Nephron progenitor cell (in vitro differentiated cells): ENCODE measurements at regions not wholly inside any gene's neighbourhood (a gene's known extent, or its start where the extent isn't known, plus 50 kb on each side); places are given as distances from the start of the nearest gene placed in this dataset.

Experiments used
- DNase-seq: peaks from one replicate; pipeline ENCODE4 v3.0.0; 2021
- H3K27ac Mint-ChIP-seq: 2 replicates; pipeline ENCODE4 v1.8.0; 2021; ENCODE audit warnings: mild to moderate bottlenecking, moderate library complexity, mixed read lengths
- H3K27me3 Mint-ChIP-seq: 2 replicates; pipeline ENCODE4 v1.8.0; 2021; ENCODE audit warnings: mild to moderate bottlenecking, low read depth, mixed read lengths; ENCODE audit not compliant: poor library complexity
- H3K36me3 Mint-ChIP-seq: 2 replicates; pipeline ENCODE4 v1.8.0; 2021; ENCODE audit warnings: low read depth, mixed read lengths
- H3K4me1 Mint-ChIP-seq: 2 replicates; pipeline ENCODE4 v1.8.0; 2021; ENCODE audit warnings: mixed read lengths
- H3K4me3 Mint-ChIP-seq: 2 replicates; pipeline ENCODE4 v1.8.0; 2021; ENCODE audit warnings: mild to moderate bottlenecking, moderate library complexity, mixed read lengths
- H3K9me3 Mint-ChIP-seq: 2 replicates; pipeline ENCODE4 v1.8.0; 2021; ENCODE audit warnings: mild to moderate bottlenecking, moderate library complexity, mixed read lengths
- CTCF ChIP-seq: fragments of 200-600 bp; sonication (generic); IDR thresholded peaks from 2 replicates; pipeline ENCODE4 v1.5.0; 2021; ENCODE audit warnings: antibody characterized with exemption

DNA sequence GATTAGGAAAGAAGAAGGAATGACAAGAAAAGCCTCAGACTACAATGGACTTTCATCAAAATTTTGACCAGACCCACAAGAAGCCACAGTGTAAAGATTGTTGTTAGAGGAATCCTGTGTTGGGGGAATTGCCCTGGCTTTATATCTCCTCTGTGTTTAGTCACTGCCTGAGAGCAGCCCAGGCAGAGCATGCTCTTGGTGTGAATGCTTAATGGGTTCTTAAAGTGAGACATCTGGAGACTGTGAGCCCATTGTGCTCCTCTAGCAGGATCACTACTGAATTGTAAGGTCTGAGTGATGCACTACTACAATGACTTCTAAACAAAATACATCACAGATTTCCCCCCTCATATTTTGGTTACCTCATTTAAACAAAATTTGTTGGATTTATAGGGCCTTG, 1860.5 kb upstream of the ADGRL3 start:
- no peak for TF ChIP-seq CTCF
- H3K9me3 Mint-ChIP-seq, result no peaks in the 10 kb centered on the region
- no peak overlapping the region for H3K27ac Mint-ChIP-seq
- H3K4me3 Mint-ChIP-seq, result no peak overlapping the region
- no peaks in the 10 kb centered on the region for H3K4me1 Mint-ChIP-seq
- H3K27me3 Mint-ChIP-seq, result no peaks in the 10 kb centered on the region
- no peak for DNase-seq
- H3K36me3 Mint-ChIP-seq, result no peaks in the 10 kb centered on the region

DNA sequence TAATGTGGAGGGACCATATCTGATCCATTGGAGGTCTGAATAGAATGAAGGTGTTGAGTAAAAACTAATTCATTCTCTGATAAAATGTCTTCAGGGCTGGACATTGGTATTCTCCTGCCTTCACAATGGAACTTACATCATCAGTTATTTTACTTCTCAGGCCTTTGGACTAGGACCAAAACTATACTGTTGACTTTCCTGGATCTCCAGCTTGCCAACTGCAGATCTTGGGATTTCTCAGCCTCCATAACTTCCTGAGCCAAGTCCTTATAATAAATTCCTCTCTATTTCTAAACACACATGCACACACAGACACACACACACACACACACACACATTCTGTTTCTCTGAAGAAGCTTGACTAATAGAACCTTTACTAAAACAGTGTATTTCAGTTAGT, 1858.6 kb upstream of the ADGRL3 start:
- no peaks in the 10 kb centered on the region for H3K4me1 Mint-ChIP-seq
- DNase-seq, result no peak
- H3K9me3 Mint-ChIP-seq, result no peaks in the 10 kb centered on the region
- H3K36me3 Mint-ChIP-seq, result no peaks in the 10 kb centered on the region
- no peak overlapping the region for H3K4me3 Mint-ChIP-seq
- no peak overlapping the region for H3K27ac Mint-ChIP-seq
- TF ChIP-seq CTCF, result no peak
- no peaks in the 10 kb centered on the region for H3K27me3 Mint-ChIP-seq

GRCh38 chr4:59348949-59349348, 1851.2 kb upstream of the ADGRL3 start:
- H3K4me1 Mint-ChIP-seq, result no peaks in the 10 kb centered on the region
- TF ChIP-seq CTCF, result no peak
- no peaks in the 10 kb centered on the region for H3K9me3 Mint-ChIP-seq
- H3K4me3 Mint-ChIP-seq, result no peak overlapping the region
- no peak for DNase-seq
- no peak overlapping the region for H3K27ac Mint-ChIP-seq
- no peaks in the 10 kb centered on the region for H3K27me3 Mint-ChIP-seq
- H3K36me3 Mint-ChIP-seq, result no peaks in the 10 kb centered on the region

DNA sequence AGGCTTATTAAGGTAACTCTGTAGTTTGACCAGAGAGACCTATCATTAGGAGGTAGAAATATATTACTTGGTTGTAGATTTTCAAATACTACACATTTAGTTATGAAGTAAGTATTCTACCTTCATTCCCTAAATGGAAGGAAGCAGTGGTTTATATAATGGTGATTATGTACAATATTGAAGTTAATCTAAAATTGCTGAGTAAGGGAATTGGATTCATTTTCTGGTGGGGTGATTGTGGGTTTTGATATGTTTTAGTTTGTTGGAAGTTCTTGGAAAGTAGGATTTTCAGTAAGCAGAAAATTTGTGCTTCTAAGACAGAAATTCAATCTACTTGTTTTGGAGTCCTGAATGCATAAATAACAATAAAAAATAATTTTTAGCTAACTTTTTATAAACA, 1830.9 kb upstream of the ADGRL3 start:
- no peak for DNase-seq
- no peak for TF ChIP-seq CTCF
- Mint-ChIP-seq H3K4me1 (peaks cover 9% of the 10 kb centered on the region), H3K27me3 (no peaks in the 10 kb centered on the region), H3K9me3 (no peaks in the 10 kb centered on the region), H3K27ac (no peak overlapping the region), H3K4me3 (no peak overlapping the region), H3K36me3 (no peaks in the 10 kb centered on the region)

GRCh38 chr4:59374416-59374815, 1825.7 kb upstream of the ADGRL3 start:
- no peak for DNase-seq
- Mint-ChIP-seq H3K36me3 (no peaks in the 10 kb centered on the region), H3K4me3 (no peak overlapping the region), H3K4me1 (peaks cover 9% of the 10 kb centered on the region), H3K27me3 (peaks cover 2% of the 10 kb centered on the region), H3K27ac (no peak overlapping the region), H3K9me3 (peaks cover 5% of the 10 kb centered on the region)
- no peak for TF ChIP-seq CTCF

DNA sequence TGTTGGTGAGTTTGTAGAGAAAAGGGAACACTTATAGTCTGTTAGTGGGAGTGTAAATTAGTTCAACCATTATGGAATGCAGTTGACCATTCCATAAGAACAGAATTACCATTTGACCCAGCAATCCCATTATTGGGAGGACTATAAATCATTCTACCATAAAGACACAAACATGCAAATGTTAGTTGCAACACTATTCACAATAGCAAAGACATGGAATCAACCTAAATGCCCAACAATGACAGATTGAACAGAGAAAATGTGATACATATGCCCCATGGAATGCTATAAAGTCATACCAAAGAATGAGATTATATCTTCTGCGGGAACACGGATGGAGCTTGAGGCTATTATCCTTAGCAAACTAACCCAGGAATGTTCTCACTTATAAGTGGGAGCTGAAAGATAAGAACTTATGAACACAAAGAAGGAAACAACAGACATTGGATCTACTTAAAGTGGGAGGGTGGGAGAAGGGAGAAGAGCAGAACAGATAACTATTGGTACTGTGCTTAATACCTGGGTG, 1819.2 kb upstream of the ADGRL3 start:
- no peaks in the 10 kb centered on the region for H3K4me1 Mint-ChIP-seq
- peaks cover 5% of the 10 kb centered on the region for H3K9me3 Mint-ChIP-seq
- H3K4me3 Mint-ChIP-seq, result no peak overlapping the region
- TF ChIP-seq CTCF, result no peak
- no peak overlapping the region for H3K27ac Mint-ChIP-seq
- H3K36me3 Mint-ChIP-seq, result no peaks in the 10 kb centered on the region
- H3K27me3 Mint-ChIP-seq, result peaks cover 5% of the 10 kb centered on the region
- no peak for DNase-seq
